H1 (cell line): ENCODE measurements at regions not wholly inside any gene's neighbourhood (a gene's known extent, or its start where the extent isn't known, plus 50 kb on each side); places are given as distances from the start of the nearest gene placed in this dataset.

Experiments used
- CTCF ChIA-PET: fragments of 300-600 bp; sonication (Branson Sonifier 250); formaldehyde crosslinking; loops from one replicate; lab custom pipeline; 2021; ENCODE audit not compliant: partially characterized antibody; lab: Charles Lee
- POLR2A ChIA-PET: fragments of 300-600 bp; sonication (Branson Sonifier 250); formaldehyde crosslinking; loops from one replicate; lab custom pipeline; 2021; ENCODE audit warnings: inconsistent platforms; ENCODE audit not compliant: partially characterized antibody; lab: Charles Lee
- DNase-seq, 2 experiments: peaks; one replicate each; pipeline versions ENCODE4 v3.0.0 to v3.0.0-alpha.2; 2010 to 2022; ENCODE audit warnings: low spot score in 2 of 2, low read depth in 1 of 2, mixed read lengths in 1 of 2
- FAIRE-seq: peaks from 2 replicates; lab custom pipeline; 2011; peaks lifted over from hg19 to GRCh38; lab: Jason Lieb, UNC
- H2AFZ ChIP-seq: 2 replicates; pipeline ENCODE4 v1.8.1; 2012; ENCODE audit warnings: low read length, inconsistent platforms
- H2AK5ac ChIP-seq: 2 replicates; pipeline ENCODE4 v1.6.1; 2013; ENCODE audit warnings: low read depth, low read length
- H2BK120ac ChIP-seq: replicated peaks from 2 replicates; pipeline ENCODE3; 2013; ENCODE audit warnings: low read depth, low read length, inconsistent platforms
- H2BK12ac ChIP-seq: 2 replicates; pipeline ENCODE4 v1.6.1; 2013; ENCODE audit warnings: low read depth, low read length
- H2BK15ac ChIP-seq: 2 replicates; pipeline ENCODE4 v1.6.1; 2013; ENCODE audit warnings: low read length
- H2BK20ac ChIP-seq: 2 replicates; pipeline ENCODE4 v1.6.1; 2013; ENCODE audit warnings: low read length
- H2BK5ac ChIP-seq: 2 replicates; pipeline ENCODE4 v1.6.1; 2013; ENCODE audit warnings: low read depth, low read length
- H3K14ac ChIP-seq: 2 replicates; pipeline ENCODE4 v1.6.1; 2013; ENCODE audit warnings: inconsistent platforms; ENCODE audit not compliant: insufficient read length
- H3K18ac ChIP-seq: 2 replicates; pipeline ENCODE4 v1.6.1; 2013; ENCODE audit warnings: low read length; ENCODE audit errors: extremely low read depth
- H3K23ac ChIP-seq: 2 replicates; pipeline ENCODE4 v1.6.1; 2013; ENCODE audit warnings: inconsistent platforms; ENCODE audit not compliant: insufficient read length
- H3K23me2 ChIP-seq: 2 replicates; pipeline ENCODE4 v1.6.1; 2013; ENCODE audit warnings: low read depth, low read length
- H3K27ac ChIP-seq: 2 replicates; pipeline ENCODE4 v1.6.1; 2011; ENCODE audit warnings: low read depth, low read length, inconsistent platforms
- H3K27me3 ChIP-seq, 4 experiments: replicated peaks in 1 of 4; 1 replicate in 1 of 4; 2 replicates in 3 of 4; pipeline versions ENCODE4 v1.6.1 to v1.8.1; 2011 to 2013; ENCODE audit warnings: low read length in 3 of 4, mild to moderate bottlenecking in 3 of 4, inconsistent platforms in 2 of 4, mixed read lengths in 2 of 4, moderate library complexity in 1 of 4; ENCODE audit not compliant: control insufficient read depth in 3 of 4, insufficient read depth in 3 of 4; ENCODE audit errors: extremely low read depth in 1 of 4
- H3K36me3 ChIP-seq, 4 experiments: 2 replicates each; pipeline versions ENCODE4 v1.6.1 to v1.8.1; 2011 to 2013; ENCODE audit warnings: mild to moderate bottlenecking in 4 of 4, low read length in 3 of 4, moderate library complexity in 2 of 4, control low read depth in 1 of 4, inconsistent platforms in 1 of 4; ENCODE audit not compliant: insufficient read depth in 4 of 4, control insufficient read depth in 2 of 4
- H3K4ac ChIP-seq: replicated peaks from 2 replicates; pipeline ENCODE3; 2013; ENCODE audit warnings: low read length, low read depth, mixed read lengths, inconsistent platforms; ENCODE audit not compliant: insufficient read length
- H3K4me1 ChIP-seq, 4 experiments: replicated peaks in 1 of 4; 1 replicate in 1 of 4; 2 replicates in 3 of 4; pipeline versions ENCODE4 v1.6.1 to v1.8.1; 2011 to 2013; ENCODE audit warnings: low read length in 3 of 4, inconsistent platforms in 2 of 4, mixed read lengths in 1 of 4; ENCODE audit not compliant: insufficient read depth in 4 of 4, control insufficient read depth in 3 of 4
- H3K4me2 ChIP-seq, 2 experiments: 2 replicates each; pipeline versions ENCODE4 v1.6.1 to v1.8.1; 2011 to 2013; ENCODE audit warnings: low read depth in 2 of 2, low read length in 2 of 2, control low read depth in 1 of 2, inconsistent platforms in 1 of 2, mild to moderate bottlenecking in 1 of 2; ENCODE audit not compliant: insufficient read depth in 1 of 2
- H3K4me3 ChIP-seq, 4 experiments: fragments of 200-600, 300-600 bp in 1 of 4; sonication (generic), shearing (Covaris generic), sonication (Bioruptor Twin) in 1 of 4; 2 replicates each; pipeline versions ENCODE4 v1.5.1 to v1.8.1; 2011 to 2016; ENCODE audit warnings: low read length in 4 of 4, low read depth in 3 of 4, control low read depth in 2 of 4, inconsistent platforms in 2 of 4, mild to moderate bottlenecking in 2 of 4, mixed read lengths in 1 of 4, moderate library complexity in 1 of 4; ENCODE audit not compliant: insufficient read depth in 2 of 4; ENCODE audit errors: extremely low read depth in 1 of 4
- H3K56ac ChIP-seq: replicated peaks from 2 replicates; pipeline ENCODE3; 2013; ENCODE audit warnings: low read depth, mild to moderate bottlenecking, mixed read lengths, low read length, inconsistent platforms; ENCODE audit not compliant: insufficient read length
- H3K79me1 ChIP-seq: 2 replicates; pipeline ENCODE4 v1.6.1; 2013; ENCODE audit warnings: low read depth, low read length, control low read depth
- H3K79me2 ChIP-seq, 2 experiments: 2 replicates each; pipeline versions ENCODE4 v1.6.1 to v1.8.1; 2012 to 2013; ENCODE audit warnings: low read length in 2 of 2, mild to moderate bottlenecking in 2 of 2, inconsistent platforms in 1 of 2; ENCODE audit not compliant: insufficient read depth in 2 of 2, control insufficient read depth in 1 of 2
- H3K9ac ChIP-seq, 4 experiments: replicated peaks in 1 of 4; 1 replicate in 1 of 4; 2 replicates in 3 of 4; pipeline versions ENCODE4 v1.6.1 to v1.8.1; 2011 to 2013; ENCODE audit warnings: low read depth in 3 of 4, low read length in 3 of 4, control low read depth in 2 of 4, mild to moderate bottlenecking in 2 of 4, moderate library complexity in 2 of 4, inconsistent platforms in 1 of 4; ENCODE audit errors: extremely low read depth in 1 of 4
- H3K9me3 ChIP-seq, 2 experiments: 2 replicates each; pipeline versions ENCODE4 v1.6.1 to v1.8.1; 2012 to 2013; ENCODE audit warnings: mild to moderate bottlenecking in 2 of 2, moderate library complexity in 2 of 2, control low read depth in 1 of 2, inconsistent platforms in 1 of 2, low read depth in 1 of 2, low read length in 1 of 2, mixed read lengths in 1 of 2; ENCODE audit not compliant: insufficient read depth in 2 of 2
- H4K20me1 ChIP-seq, 2 experiments: replicated peaks in 1 of 2; 2 replicates each; pipeline versions ENCODE3 to v1.8.1; 2011 to 2013; ENCODE audit warnings: inconsistent platforms in 2 of 2, low read length in 2 of 2, mild to moderate bottlenecking in 1 of 2; ENCODE audit not compliant: insufficient read depth in 2 of 2, control insufficient read depth in 1 of 2
- H4K5ac ChIP-seq: 2 replicates; pipeline ENCODE4 v1.6.1; 2013; ENCODE audit warnings: low read length, low read depth, mixed read lengths, inconsistent platforms; ENCODE audit not compliant: insufficient read length
- H4K8ac ChIP-seq: 2 replicates; pipeline ENCODE4 v1.8.0; 2013; ENCODE audit warnings: mild to moderate bottlenecking, moderate library complexity, low read length, inconsistent platforms; ENCODE audit not compliant: insufficient read depth; ENCODE audit errors: extremely low read depth
- H4K91ac ChIP-seq: replicated peaks from 2 replicates; pipeline ENCODE3; 2013; ENCODE audit warnings: low read length, mixed read lengths, inconsistent platforms; ENCODE audit not compliant: insufficient read length
- ASH2L ChIP-seq: fragments of 200-600, 300-600 bp; sonication (generic); IDR thresholded peaks from one replicate; pipeline ENCODE4 v1.7.1; 2017; ENCODE audit warnings: low read length
- BACH1 ChIP-seq: IDR thresholded peaks from 2 replicates; pipeline ENCODE4 v1.6.1; 2012; ENCODE audit warnings: low read length, improper control_type of control experiment
- CTCF ChIP-seq, 3 experiments: IDR thresholded peaks; 1 replicate in 2 of 3; 2 replicates in 1 of 3; pipeline versions ENCODE4 v1.5.1 to v1.6.1; 2011; ENCODE audit warnings: low read length in 3 of 3, mild to moderate bottlenecking in 3 of 3, inconsistent platforms in 2 of 3, low read depth in 1 of 3, moderate library complexity in 1 of 3; ENCODE audit not compliant: insufficient read depth in 1 of 3; ENCODE audit errors: control extremely low read depth in 1 of 3
- GABPA ChIP-seq: IDR thresholded peaks from 2 replicates; pipeline ENCODE4 v1.6.1; 2011; ENCODE audit warnings: mild to moderate bottlenecking, low read length, moderate library complexity, borderline replicate concordance; ENCODE audit not compliant: insufficient read depth
- HDAC6 ChIP-seq: IDR thresholded peaks from one replicate; pipeline ENCODE4 v1.7.1; 2012; ENCODE audit warnings: low read depth, mild to moderate bottlenecking, inconsistent platforms, low read length, moderate library complexity
- NRF1 ChIP-seq: IDR thresholded peaks from 2 replicates; pipeline ENCODE4 v1.6.1; 2011; ENCODE audit warnings: mild to moderate bottlenecking, low read depth, low read length, improper control_type of control experiment
- PHF8 ChIP-seq: fragments of 200-600 bp; sonication (generic); conservative IDR thresholded peaks from 2 replicates; pipeline ENCODE4 v1.7.1; 2012; ENCODE audit warnings: low read depth, mild to moderate bottlenecking, inconsistent platforms, low read length, moderate library complexity
- TAF1 ChIP-seq: IDR thresholded peaks from 2 replicates; pipeline ENCODE4 v1.6.1; 2011; ENCODE audit warnings: mild to moderate bottlenecking, low read depth, low read length
- TBP ChIP-seq: IDR thresholded peaks from 2 replicates; pipeline ENCODE4 v1.6.1; 2011; ENCODE audit warnings: low read depth, low read length, improper control_type of control experiment
- WGBS, 2 experiments: shearing (Covaris generic) in 1 of 2; methylation state at CpG; one replicate each; pipeline versions ENCODE4 v1.1.6 to v1.1.7; 2013 to 2015; ENCODE audit warnings: low lambda C conversion rate in 2 of 2, mixed read lengths in 2 of 2, inconsistent platforms in 1 of 2, low coverage in 1 of 2, missing lambda C conversion rate in 1 of 2; ENCODE audit not compliant: insufficient replicate concordance in 2 of 2, insufficient coverage in 1 of 2, insufficient read length in 1 of 2; ENCODE audit errors: extremely low coverage in 1 of 2, missing lambda C conversion rate in 1 of 2; 5-methylcytosine and 5-hydroxymethylcytosine counted together

GRCh38 chr18:2146754-2147153 lies 424.6 kb downstream of the METTL4 start:
- no peak for TF ChIP-seq BACH1
- TF ChIP-seq PHF8, result no peak
- no peak for TF ChIP-seq HDAC6
- no peak for TF ChIP-seq GABPA
- TF ChIP-seq ASH2L, result no peak
- no peak for TF ChIP-seq NRF1
- TF ChIP-seq CTCF (IDR thresholded peaks at IDR 0.05; ENCODE audit: control extremely low read depth in 1 of 3, insufficient read depth in 1 of 3, low read depth in 1 of 3, low read length in 3 of 3), result no peak
- no peak for TF ChIP-seq TAF1
- no peak for TF ChIP-seq TBP
- no peak overlapping the region for H3K4ac ChIP-seq
- H3K9ac ChIP-seq, result no peak overlapping the region
- H3K79me1 ChIP-seq, result no peaks in the 10 kb centered on the region
- DNase-seq, result no peak
- no peaks in the 10 kb centered on the region for H3K27me3 ChIP-seq
- H3K4me1 ChIP-seq, result no peaks in the 10 kb centered on the region
- no peak overlapping the region for H2BK120ac ChIP-seq
- no peaks in the 10 kb centered on the region for H3K36me3 ChIP-seq
- no peaks in the 10 kb centered on the region for H4K20me1 ChIP-seq
- H2BK20ac ChIP-seq, result no peak overlapping the region
- no peak overlapping the region for H2AK5ac ChIP-seq
- H3K23ac ChIP-seq, result no peak overlapping the region
- no peak overlapping the region for H3K56ac ChIP-seq
- no peak overlapping the region for H4K91ac ChIP-seq
- no peak overlapping the region for H3K18ac ChIP-seq
- H3K9me3 ChIP-seq, result no peaks in the 10 kb centered on the region
- WGBS, 2 experiments, result 93% methylated on average over 2 of the region's 2 CpGs; no CpG with 5 or more reads in 1 of the 2 experiments
- H3K79me2 ChIP-seq, result no peaks in the 10 kb centered on the region
- H4K8ac ChIP-seq, result no peak overlapping the region
- no peak overlapping the region for H2BK15ac ChIP-seq
- no peak overlapping the region for H3K4me2 ChIP-seq
- H2AFZ ChIP-seq, result no peak overlapping the region
- H3K4me3 ChIP-seq, result no peak overlapping the region
- no peak overlapping the region for H4K5ac ChIP-seq
- no peak for FAIRE-seq
- no peak overlapping the region for H3K14ac ChIP-seq
- POLR2A ChIA-PET, result no interaction called here
- no peak overlapping the region for H2BK5ac ChIP-seq
- no peak overlapping the region for H3K27ac ChIP-seq
- H3K23me2 ChIP-seq, result no peaks in the 10 kb centered on the region
- no peak overlapping the region for H2BK12ac ChIP-seq
- CTCF ChIA-PET, result interaction anchor here (1.1 to 1.5 kb wide), 2 partner anchors 42 to 82 kb away, joined by 3 to 5 read pairs; no protein-coding TSS in a partner anchor
